ENCODE measurements at regions not wholly inside any gene's neighbourhood (a gene's known extent, or its start where the extent isn't known, plus 50 kb on each side); places are given as distances from the start of the nearest gene placed in this dataset.

- no peaks in the 10 kb centered on the region for H3K4me1 ChIP-seq
- no peak overlapping the region for H3K27ac ChIP-seq
- 94 to 95% methylated on average over 2 of the region's 2 CpGs for WGBS, 2 donors
- no peaks in the 10 kb centered on the region for H3K36me3 ChIP-seq
- TF ChIP-seq CTCF (IDR thresholded peaks at IDR 0.05) (no peak), POLR2A (IDR thresholded peaks at IDR 0.05) (no peak)
- intact Hi-C loops (cut with DNase I), result no loop called here
- DNase-seq, result no peak
- no peaks in the 10 kb centered on the region for H3K27me3 ChIP-seq
- H3K4me3 ChIP-seq (replicated peaks in 1 of 3), result no peak overlapping the region
- H3K9me3 ChIP-seq, result no peaks in the 10 kb centered on the region
Observed at GRCh38 chr1:198986036-198986435, 347.2 kb downstream of the PTPRC start.

- DNase-seq, result no peak
- TF ChIP-seq CTCF (IDR thresholded peaks at IDR 0.05) (no peak), POLR2A (IDR thresholded peaks at IDR 0.05) (no peak)
- H3K27me3 ChIP-seq, result no peaks in the 10 kb centered on the region
- 86 to 93% methylated on average over 1 of the region's 1 CpG for WGBS, 2 donors
- no peak overlapping the region for H3K4me3 ChIP-seq (replicated peaks in 1 of 3)
- no peaks in the 10 kb centered on the region for H3K36me3 ChIP-seq
- no peaks in the 10 kb centered on the region for H3K9me3 ChIP-seq
- no peak overlapping the region for H3K27ac ChIP-seq
- intact Hi-C loops (cut with DNase I), result no loop called here
- no peaks in the 10 kb centered on the region for H3K4me1 ChIP-seq
Observed at GRCh38 chr1:198986442-198986841, 347.6 kb downstream of the PTPRC start.

GRCh38 chr1:199002661-199003060 lies 363.8 kb downstream of the PTPRC start:
- no peaks in the 10 kb centered on the region for H3K4me1 ChIP-seq
- H3K27ac ChIP-seq, result no peak overlapping the region
- DNase-seq, result no peak
- no peak for TF ChIP-seq POLR2A (IDR thresholded peaks at IDR 0.05)
- no peak for TF ChIP-seq CTCF (IDR thresholded peaks at IDR 0.05)
- H3K4me3 ChIP-seq (replicated peaks in 1 of 3), result no peak overlapping the region
- H3K27me3 ChIP-seq, result no peaks in the 10 kb centered on the region
- H3K9me3 ChIP-seq, result no peaks in the 10 kb centered on the region
- intact Hi-C loops (cut with DNase I), result no loop called here
- H3K36me3 ChIP-seq, result no peaks in the 10 kb centered on the region

- Histone ChIP-seq H3K4me1 (no peaks in the 10 kb centered on the region), H3K36me3 (no peaks in the 10 kb centered on the region), H3K27ac (no peak overlapping the region), H3K4me3 (replicated peaks in 1 of 3) (no peak overlapping the region), H3K9me3 (no peaks in the 10 kb centered on the region), H3K27me3 (no peaks in the 10 kb centered on the region)
- intact Hi-C loops (cut with DNase I), result no loop called here
- no peak for DNase-seq
- no peak for TF ChIP-seq CTCF (IDR thresholded peaks at IDR 0.05)
- no peak for TF ChIP-seq POLR2A (IDR thresholded peaks at IDR 0.05)
- 87 to 92% methylated on average over 2 of the region's 2 CpGs for WGBS, 2 donors
Observed at GRCh38 chr1:199007423-199007822, 368.6 kb downstream of the PTPRC start.

- no peak for DNase-seq
- intact Hi-C loops (cut with DNase I), result no loop called here
- H3K36me3 ChIP-seq, result no peaks in the 10 kb centered on the region
- H3K9me3 ChIP-seq, result no peaks in the 10 kb centered on the region
- WGBS, 2 donors, result 29 to 44% methylated on average over 5 of the region's 5 CpGs
- no peak overlapping the region for H3K27ac ChIP-seq
- no peak for TF ChIP-seq POLR2A (IDR thresholded peaks at IDR 0.05)
- no peak for TF ChIP-seq CTCF (IDR thresholded peaks at IDR 0.05)
- H3K4me3 ChIP-seq (replicated peaks in 1 of 3), result no peak overlapping the region
- no peaks in the 10 kb centered on the region for H3K27me3 ChIP-seq
- H3K4me1 ChIP-seq, result no peaks in the 10 kb centered on the region
Observed at GRCh38 chr1:199009447-199009846, 370.6 kb downstream of the PTPRC start.

Data from thyroid gland (tissue), 4 donors.